HS-5 (cell line): ENCODE measurements at regions not wholly inside any gene's neighbourhood (a gene's known extent, or its start where the extent isn't known, plus 50 kb on each side); places are given as distances from the start of the nearest gene placed in this dataset.

Source experiments
- DNase-seq: peaks from one replicate; pipeline ENCODE4 v3.0.0-alpha.2; 2012; ENCODE audit warnings: low read depth

DNA sequence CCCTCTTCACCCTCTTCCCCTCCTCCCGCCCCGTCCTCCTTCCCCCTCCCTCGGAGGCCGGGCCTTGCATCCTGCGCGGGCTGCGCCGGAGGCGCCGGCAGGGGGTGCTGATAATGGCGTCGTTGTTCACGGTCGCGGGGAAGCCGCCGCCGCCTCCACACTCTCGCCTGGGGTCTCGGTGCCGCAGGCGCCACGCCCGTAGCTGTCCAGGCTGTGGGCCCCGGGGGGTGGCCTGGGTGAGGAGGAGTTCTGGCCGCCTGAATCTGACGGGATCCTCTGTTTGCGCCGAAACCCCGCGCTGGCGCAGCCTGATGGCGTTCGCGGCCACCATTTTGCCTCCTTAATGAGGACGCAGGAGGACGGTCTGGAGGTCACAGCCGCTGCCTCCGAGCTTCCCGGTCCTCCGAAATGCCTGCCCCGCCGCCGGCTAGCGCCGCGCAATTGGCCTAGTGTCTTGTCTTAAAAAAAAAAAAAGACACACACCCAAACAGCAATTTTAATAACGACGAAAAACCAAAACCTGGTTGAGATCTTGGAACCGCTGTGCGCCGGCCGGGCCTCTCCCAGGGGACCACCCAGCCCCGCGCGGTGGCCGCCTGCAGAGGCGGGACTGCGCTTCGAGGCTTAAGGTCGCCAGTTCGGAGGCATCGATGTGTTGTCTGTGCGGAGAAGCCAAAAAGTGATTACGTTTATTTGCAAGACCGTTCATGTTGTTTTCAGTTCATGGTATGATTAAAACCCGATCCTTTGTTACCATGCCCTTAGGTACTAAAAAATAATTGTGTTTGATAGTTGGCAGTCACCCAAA lies 106.6 kb upstream of the HNRNPU start:
- DNase-seq: peak; percentile 87

DNA sequence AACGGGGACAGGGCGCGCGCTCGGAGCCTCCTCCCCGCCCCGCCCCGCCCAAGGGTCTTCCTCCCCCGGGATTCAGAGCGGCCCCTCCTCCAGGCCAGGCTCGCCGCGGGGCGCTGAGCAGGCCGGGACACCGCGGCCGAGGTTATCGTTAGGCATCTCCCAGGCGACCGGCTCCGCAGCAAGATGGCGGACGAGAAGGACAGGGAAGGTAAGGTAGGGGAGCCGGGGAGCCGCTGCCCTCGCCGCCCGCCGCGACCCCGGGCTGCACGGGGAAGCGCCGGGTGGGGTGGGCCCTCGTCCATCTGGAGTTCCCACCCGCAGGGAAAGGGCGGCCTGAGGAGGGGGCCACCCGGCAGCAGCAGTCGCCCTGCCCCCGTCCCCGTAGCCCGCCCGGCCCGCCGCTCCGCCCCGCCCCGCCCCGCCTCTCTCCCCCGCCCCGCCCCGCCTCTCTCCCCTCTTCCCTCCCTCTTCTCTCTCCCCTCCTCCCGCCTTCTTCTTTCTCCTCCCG lies 105.9 kb upstream of the HNRNPU start:
- peak; percentile 43 for DNase-seq

DNA sequence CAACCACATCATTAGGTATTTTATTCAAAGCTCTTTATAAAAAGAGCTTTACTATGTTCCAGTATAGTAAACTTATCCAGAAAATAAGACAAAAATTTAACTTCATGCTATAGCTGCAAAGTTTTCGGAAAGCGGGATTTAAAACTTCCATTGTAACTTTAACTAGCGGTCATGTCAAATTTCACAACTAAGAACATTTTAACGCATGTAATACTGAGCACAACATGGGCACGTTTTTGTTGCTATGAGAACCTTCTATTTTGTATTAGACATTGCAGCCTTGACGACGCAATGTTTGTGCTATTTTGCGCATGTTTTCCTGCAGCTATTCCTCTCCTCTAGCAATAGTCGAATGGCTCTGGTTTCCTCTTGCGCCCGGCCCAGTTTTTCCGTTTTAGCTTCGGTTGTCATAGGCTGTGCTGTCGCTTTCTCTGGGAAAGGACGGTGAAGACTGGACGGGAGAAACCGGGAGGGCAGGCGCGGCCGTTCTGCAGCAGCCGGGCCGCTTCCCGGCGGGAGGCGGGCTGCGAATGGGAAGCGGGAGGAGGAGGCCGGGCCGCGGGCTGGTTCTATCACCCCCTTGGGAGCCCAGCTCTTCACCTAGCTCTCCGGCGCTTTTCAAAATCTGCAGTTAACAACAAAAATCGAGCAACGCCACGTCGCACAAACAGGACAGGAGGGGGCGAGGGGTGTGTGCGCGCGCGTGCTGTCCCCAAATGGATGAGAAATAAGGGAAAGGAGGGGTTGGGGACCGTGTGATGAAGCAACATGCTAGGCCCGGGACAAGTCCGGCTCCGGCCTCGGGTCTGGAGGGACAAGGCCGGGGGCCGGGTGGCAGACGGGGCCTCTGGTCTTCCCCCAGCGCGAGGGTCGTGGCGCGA lies 105.3 kb upstream of the HNRNPU start:
- DNase-seq: peak; percentile 53

DNA sequence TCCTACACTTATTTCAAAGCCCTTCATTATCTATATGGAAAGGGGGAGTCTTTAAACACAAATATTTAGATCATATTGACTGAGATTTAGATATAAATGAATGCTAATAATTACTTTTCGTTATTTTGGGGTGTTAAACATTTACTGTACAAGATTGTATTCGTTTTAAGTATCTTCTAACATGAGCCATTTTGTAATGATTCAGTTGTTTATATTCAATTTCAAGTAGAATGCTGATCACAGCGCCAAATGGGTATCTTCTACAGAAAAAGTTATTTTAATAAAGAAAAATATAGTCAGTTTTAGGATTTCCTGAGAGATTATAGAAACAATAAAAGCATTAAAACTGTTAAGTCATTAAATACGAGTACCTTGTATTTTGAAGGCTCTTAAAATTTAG lies 104.5 kb upstream of the HNRNPU start:
- DNase-seq: no peak

DNA sequence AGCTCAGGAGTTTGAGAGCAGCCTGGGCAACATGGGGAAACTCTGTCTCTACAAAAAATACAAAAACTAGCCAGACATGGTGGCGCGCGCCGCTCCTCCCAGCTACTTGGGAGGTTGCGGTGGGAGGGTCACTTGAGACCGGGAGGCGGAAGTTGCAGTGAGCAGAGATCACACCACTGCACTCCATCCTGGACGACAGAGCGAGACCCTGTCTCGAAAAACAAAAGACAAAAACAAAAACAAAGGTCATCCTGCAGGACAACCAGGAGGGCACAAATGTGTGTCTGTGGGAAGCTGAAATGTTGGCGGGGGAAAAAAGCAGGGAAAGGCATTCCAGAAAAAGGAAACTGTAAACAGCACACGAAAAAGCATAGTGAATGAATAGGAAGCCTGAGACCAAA lies 104.1 kb upstream of the HNRNPU start:
- DNase-seq: no peak

DNA sequence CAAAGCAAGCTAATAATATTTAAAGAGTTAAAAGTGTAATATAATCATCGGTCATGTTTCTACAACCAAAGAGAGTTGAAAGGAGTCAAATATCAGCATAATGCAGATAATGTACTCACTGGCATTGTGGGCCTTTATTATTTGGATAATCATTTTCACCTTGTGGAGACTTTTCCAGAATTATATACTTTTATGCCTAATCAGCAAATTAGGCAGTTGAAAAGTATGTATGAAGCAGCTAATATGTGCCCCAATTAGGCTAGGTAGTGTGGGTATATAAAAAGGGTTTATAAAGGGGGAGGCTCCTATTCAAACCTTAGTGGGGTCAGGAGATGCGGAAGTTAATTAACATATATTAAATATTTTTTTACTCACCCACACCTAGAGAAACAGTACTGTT lies 102.8 kb upstream of the HNRNPU start:
- no peak for DNase-seq

DNA sequence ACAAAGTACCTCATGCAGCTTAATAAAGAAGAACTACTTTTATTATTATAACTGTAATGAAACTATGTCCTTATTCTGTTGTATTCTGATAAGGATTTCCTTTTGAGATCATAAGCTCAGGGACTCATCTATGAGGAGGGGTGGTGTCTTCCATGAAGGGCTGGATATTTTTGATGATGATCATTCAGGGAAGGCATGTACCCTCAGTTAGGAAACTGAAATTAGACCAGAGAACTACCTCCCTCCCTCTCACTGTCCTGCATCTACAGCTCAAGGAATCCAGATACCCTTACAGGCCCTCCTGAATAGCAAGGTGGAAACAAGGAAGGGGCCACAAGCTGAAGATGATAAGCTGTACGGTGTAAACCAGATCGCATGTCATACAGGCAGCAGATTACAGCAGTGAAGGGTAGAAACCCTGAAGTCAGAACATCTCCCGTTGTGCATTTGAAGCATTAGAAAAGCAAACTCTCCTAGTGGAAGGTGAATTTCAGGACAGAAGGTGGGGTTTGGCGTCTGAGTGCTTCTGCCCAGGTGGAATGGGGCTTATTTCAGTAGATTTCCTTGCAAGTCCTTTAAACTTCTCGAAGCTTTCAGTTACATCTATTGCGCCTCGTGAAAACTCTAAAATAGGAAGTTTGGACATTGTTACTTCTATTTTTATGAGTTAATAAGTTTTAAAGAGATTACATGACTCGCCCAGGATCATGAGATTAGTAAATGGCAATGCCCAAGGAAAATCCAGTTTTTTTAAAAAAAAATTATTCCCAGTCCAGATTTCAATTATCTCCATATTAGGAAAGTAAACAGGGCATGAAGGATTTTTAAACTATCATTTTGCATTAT lies 101.1 kb upstream of the HNRNPU start:
- DNase-seq: no peak

DNA sequence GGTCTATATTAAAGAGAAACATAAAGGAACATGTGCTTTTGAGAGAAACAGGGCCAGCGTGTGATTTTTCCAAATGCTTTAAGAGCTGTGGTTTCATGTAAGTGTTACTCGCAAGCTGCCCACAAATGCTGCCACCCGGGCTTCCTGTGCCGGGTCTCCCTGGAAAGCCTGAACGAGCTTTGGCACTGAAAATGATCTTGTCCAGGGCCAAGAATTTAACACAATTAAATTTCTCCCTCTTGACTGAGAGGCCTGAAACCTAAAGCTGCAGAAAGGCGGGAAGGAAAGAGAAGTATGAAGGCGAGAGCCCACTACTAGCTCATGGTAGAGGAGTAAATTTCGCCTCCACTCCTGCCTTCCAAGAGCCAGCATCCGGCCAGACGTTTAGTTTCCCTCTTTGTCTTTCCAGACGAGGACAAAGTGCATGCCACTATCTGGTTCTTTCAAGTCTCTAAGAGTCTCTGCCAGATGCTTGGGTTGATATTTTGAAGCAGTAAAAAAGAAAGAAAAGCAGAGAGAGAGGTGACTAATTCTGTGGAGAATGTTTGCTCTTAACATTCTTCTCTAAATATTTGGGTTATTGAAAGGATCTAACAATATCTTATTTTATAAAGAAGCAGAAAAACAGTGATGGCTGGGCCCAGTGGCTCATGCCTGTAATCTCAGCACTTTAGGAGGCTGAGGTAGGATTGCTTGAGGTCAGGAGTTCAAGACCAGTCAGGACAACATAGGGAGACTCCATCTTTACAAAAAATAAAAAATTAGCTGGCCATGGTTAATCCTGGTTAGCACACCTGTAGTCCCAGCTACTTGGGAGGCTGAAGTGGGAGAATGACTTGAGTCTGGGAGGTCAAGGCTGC lies 100.0 kb upstream of the HNRNPU start:
- DNase-seq: peak; percentile 63

DNA sequence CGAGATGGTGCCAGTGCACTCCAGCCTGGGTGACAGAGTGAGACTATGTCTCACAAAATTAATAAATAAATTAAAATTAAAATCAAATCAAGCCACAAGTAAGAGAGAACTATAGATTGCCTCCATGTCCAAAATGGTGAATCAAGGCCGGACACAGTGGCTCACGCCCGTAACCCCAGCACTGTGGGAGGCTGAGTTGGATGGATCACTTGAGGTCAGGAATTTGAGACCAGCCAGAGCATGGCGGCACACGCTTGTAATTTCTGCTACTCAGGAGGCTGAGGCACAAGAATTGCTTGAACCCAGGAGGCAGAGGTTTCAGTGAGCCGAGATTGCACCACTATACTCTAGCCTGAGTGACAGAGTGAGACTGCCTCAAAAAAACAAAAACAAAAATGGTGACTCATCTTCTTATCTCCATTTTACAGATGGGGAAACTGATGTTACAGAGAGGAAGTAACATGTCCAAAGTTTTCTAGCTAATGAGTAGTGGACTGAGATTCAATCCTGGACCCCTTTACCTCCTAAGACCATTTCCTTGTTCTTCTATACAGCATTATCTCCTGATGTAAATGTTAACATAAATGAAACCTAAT lies 99.0 kb upstream of the HNRNPU start:
- no peak for DNase-seq

DNA sequence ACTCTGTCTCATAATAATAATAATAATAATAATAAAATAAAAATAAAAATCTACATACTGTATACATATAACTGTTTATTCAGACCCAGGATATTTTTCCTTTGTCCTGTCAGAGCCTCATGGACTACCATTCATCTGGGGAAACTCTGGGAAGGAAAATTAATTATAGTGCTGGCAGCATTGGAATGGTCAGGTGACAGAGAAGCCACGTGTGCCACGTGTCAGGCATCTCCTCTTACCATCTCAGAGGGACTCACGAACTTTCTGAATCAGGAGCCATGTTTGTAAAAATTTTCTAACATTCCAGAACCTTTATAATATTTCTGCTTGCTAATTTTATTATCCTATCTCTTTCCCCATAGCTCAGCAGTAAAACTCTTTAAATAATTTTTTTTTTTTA lies 97.8 kb upstream of the HNRNPU start:
- no peak for DNase-seq

DNA sequence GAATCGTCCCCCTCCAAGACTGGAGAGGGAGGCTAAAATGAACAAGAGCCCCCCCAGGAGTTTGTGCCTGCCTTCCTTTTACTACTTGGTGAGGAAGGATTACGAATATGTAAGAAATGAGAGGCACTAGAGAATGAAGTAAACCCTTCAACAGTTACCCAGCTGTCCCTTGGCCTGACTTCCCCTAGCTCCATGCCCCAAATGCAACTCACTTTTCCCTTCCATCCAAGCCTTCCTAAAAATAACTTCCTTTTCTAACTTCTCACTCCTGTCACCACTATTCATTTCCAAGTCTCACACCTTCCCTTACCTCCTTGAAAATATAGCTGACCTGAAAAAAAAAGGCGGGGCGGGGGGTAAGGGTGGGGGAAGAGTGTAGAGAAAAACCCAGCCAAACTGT lies 96.6 kb upstream of the HNRNPU start:
- DNase-seq: no peak

DNA sequence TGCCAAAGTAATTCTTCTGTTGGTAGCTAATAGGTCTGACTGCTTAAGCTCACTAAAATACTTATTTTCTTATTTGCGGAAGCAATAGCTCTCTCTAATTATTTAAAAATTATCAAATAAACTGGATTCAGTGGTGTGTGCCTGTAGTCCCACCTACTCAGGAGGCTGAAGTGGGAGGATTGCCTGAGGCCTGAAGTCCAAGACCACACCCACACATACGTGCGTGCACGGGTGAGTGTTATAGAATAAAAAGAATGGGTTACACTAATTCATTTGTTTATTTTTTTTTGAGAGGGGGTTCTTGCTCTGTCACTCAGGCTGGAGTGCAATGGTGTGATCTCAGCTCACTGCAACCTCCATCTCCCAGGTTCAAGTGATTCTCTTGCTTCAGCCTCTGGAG lies 94.2 kb upstream of the HNRNPU start:
- no peak for DNase-seq

DNA sequence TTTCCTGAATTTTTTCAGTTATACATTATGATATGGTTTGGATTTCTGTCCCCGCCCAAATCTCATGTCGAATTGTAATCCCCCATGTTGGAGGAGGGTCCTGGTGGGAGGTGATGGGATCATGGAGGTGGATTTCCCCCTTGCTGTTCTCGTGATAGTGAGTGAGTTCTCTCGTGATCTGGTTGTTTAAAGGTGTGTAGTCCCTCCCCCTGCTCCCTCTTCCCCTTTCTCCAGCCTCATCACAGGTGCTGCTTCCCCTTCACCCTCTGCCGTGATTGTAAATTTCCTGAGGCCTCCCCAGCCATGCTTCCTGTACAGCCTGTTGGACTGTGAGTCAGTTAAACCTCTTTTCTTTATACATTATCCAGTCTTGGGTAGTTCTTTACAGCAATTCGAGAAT lies 93.2 kb upstream of the HNRNPU start:
- no peak for DNase-seq

DNA sequence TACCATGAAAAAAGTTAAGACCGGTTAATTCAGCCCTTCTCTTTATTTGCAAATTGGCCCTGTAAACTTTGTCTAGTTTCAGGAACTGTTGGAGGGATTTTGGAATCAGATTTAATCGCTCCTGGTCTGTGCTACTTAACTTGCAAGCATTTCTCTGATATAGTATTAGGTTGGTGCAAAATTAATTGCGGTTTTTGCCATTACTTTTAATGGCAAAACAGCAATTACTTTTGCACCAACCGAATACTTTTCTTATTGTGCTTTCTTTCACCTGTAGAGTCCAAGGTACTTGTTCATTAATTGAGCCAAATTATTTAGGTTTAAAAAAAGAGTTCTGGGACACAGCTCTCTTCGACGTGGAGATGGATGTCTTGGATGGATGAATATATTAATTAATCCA lies 92.8 kb upstream of the HNRNPU start:
- no peak for DNase-seq

DNA sequence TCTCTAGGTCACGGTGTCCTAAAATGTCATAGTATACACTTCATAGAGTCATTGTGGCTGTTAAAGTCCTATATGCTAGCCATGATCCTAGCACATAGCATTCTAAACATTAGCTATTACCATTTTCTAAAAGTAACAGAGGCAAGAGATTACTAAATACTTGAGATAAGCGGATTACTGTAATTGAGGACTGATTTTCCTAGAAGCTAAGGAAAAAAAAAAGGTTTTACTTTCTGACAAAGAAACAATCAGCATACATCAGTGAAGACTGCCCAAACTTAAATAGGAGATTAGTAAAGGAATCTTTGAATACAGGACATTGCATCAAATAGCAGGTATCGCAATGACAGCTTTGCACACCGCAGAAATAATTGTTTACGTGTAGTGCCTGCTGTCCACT lies 91.3 kb upstream of the HNRNPU start:
- no peak for DNase-seq

DNA sequence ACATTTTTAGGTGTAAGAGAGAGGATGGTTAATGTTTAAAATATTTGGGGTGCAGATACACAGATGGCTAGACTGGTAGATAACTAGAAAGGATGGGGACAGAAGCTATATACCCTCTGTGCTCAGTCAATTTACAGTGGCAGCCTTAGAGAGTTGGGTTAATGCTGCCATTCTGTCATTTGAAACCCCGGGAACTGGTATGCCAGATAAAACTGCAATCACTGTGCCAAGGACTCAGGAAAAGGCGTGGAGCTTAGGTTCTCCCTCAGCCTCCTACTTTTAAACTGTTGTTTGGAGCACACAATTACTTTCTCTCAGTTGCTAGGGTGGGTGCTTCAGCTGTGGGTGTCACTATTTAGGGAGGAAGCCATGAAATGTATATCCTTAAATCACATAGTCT lies 90.0 kb upstream of the HNRNPU start:
- DNase-seq: no peak

DNA sequence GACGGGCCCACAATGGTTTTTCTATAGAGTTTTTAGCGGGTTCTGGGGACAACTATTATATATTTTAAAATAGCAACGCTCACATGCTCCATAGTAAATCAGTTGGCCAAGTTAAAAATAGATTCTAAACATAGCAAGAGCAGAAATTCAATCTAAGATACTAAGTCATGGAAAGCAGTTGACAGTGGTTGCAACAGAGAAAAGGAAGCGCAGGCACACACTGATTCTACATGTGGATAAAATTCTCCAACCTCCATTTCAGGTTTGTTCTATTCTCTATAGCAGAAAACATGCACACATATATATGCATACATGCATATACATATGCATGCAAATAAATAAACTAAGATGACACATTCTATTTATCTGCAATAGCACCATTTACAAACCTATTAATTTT lies 89.6 kb upstream of the HNRNPU start:
- no peak for DNase-seq

DNA sequence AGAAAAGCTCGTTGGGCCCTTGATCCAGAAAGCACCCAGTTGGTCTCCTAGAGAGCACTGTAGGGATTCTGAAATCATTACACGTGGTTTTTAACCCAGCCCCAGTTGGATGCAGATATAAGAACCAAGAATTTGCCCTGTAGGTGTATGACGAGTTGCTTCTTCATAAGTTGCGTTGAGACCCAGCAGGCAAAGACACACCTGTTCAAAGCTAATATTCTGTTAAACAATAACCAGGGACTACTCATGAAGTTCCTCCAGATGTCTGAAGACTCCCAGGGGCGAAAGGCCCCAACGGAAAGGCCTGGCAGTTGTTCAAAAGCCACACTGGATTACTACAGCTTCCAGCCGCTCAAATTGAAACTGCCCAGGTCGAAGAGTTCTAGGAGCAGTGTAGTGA lies 88.6 kb upstream of the HNRNPU start:
- no peak for DNase-seq

DNA sequence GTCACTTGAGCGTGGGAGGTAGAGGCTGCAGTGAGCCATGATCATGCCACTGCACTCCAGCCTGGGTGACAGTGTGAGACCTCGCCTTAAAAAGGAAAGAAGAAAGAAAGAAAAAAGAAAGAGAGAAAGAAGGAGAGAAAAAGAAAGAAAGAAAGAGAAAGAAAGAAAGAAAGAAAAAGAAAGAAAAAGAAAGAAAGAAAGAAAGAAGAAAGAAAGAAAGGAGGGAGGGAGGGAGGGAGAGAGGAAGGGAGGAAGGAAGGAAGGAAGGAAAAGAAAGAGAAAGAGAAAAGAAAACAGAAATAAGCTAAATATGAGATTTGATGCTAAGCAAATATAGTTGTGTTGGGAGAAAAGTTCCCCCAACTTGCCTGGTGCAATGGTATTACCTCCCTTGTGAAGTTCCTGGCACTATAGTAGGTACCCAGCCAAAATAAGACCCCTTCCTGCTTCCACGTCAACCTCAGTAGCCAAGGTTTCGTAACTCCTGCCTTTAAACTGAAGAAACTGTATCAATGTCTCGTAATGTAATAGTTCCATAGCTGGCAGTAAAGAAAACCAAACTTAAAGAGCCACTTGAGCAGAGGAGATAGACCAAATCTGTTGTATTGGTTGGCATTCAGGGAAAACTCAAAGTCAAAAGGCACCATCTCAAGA lies 88.1 kb upstream of the HNRNPU start:
- DNase-seq: no peak

DNA sequence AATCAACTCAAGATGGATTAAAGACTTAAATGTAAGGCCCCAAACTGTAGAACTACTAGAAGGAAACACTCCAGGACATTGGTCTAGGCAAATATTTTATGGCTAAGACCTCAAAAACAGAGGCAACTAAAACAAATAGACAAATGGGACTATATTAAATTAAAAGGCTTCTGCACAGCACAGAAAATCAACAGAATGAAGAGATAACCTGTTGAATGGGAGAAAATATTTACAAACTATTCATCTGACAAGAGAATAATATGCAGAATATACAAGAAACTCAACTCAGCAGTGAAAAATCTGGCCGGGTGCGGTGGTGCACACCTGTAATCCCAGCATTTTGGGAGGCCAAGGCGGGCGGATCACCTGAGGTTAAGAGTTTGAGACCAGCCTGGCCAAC lies 84.1 kb upstream of the HNRNPU start:
- no peak for DNase-seq
